Fibroblast of lung (primary cell): ENCODE measurements at regions not wholly inside any gene's neighbourhood (a gene's known extent, or its start where the extent isn't known, plus 50 kb on each side); places are given as distances from the start of the nearest gene placed in this dataset.

Source experiments
- EZH2 ChIP-seq: IDR thresholded peaks from 2 replicates; pipeline ENCODE4 v1.5.1; 2012; ENCODE audit warnings: low read length, control low read depth, mild to moderate bottlenecking; ENCODE audit errors: missing control alignments
- TF ChIP-seq, protein P1 (sequence below), 2 donors: IDR thresholded peaks in 1 of 2; conservative IDR thresholded peaks in 1 of 2; 1 replicate in 1 of 2; 2 replicates in 1 of 2; pipeline ENCODE4 v1.5.1; 2011 to 2012; ENCODE audit warnings: low read length in 2 of 2, control low read depth in 1 of 2, inconsistent platforms in 1 of 2, low read depth in 1 of 2, mild to moderate bottlenecking in 1 of 2

- TF ChIP-seq, protein P1, sequence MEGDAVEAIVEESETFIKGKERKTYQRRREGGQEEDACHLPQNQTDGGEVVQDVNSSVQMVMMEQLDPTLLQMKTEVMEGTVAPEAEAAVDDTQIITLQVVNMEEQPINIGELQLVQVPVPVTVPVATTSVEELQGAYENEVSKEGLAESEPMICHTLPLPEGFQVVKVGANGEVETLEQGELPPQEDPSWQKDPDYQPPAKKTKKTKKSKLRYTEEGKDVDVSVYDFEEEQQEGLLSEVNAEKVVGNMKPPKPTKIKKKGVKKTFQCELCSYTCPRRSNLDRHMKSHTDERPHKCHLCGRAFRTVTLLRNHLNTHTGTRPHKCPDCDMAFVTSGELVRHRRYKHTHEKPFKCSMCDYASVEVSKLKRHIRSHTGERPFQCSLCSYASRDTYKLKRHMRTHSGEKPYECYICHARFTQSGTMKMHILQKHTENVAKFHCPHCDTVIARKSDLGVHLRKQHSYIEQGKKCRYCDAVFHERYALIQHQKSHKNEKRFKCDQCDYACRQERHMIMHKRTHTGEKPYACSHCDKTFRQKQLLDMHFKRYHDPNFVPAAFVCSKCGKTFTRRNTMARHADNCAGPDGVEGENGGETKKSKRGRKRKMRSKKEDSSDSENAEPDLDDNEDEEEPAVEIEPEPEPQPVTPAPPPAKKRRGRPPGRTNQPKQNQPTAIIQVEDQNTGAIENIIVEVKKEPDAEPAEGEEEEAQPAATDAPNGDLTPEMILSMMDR (conservative IDR thresholded peaks at IDR 0.05 in 1 of 2, IDR thresholded peaks at IDR 0.05 in 1 of 2; ENCODE audit: low read depth in 1 of 2, low read length in 2 of 2) = no peak
- no peak for TF ChIP-seq EZH2
Measured at GRCh38 chr10:57964351-57964750, 303.3 kb downstream of the IPMK start.
